ENCODE measurements at regions not wholly inside any gene's neighbourhood (a gene's known extent, or its start where the extent isn't known, plus 50 kb on each side); places are given as distances from the start of the nearest gene placed in this dataset.

GRCh38 chr3:139756529-139757103 lies 78.8 kb upstream of the NMNAT3 start:
- no peak for TF ChIP-seq CTCF (IDR thresholded peaks at IDR 0.05)
- Histone ChIP-seq H3K4me1 (ENCODE audit: insufficient read depth, low read length) (no peaks in the 10 kb centered on the region), H3K36me3 (ENCODE audit: insufficient read depth, low read length) (no peaks in the 10 kb centered on the region), H3K27me3 (ENCODE audit: control insufficient read depth in 1 of 2, insufficient read depth in 2 of 2, low read length in 2 of 2) (no peaks in the 10 kb centered on the region), H3K4me3 (ENCODE audit: low read length) (no peak overlapping the region), H3K9me3 (ENCODE audit: control insufficient read depth in 1 of 2, insufficient read depth in 1 of 2, low read length in 2 of 2) (no peaks in the 10 kb centered on the region), H3K27ac (ENCODE audit: low read depth in 1 of 2, low read length in 2 of 2) (no peak overlapping the region)
- ChIA-PET CTCF (no interaction called here), POLR2A (no interaction called here)
- intact Hi-C loops (cut with DNase I, micrococcal nuclease): no loop called here
- H3K27ac Mint-ChIP-seq: no peak overlapping the region
- H3K36me3 Mint-ChIP-seq (ENCODE audit: low read depth): no peaks in the 10 kb centered on the region
- no peak for DNase-seq
- H3K9me3 Mint-ChIP-seq: no peaks in the 10 kb centered on the region
- no peaks in the 10 kb centered on the region for H3K4me1 Mint-ChIP-seq (ENCODE audit: low read depth)
- H3K27me3 Mint-ChIP-seq: peaks cover 6% of the 10 kb centered on the region
- no peak overlapping the region for H3K4me3 Mint-ChIP-seq
- ATAC-seq (ENCODE audit: poor library complexity): no peak

- Mint-ChIP-seq H3K9me3 (peaks cover 4% of the 10 kb centered on the region), H3K4me1 (ENCODE audit: low read depth) (no peaks in the 10 kb centered on the region), H3K36me3 (ENCODE audit: low read depth) (no peaks in the 10 kb centered on the region), H3K4me3 (no peak overlapping the region), H3K27ac (no peak overlapping the region), H3K27me3 (peaks cover 6% of the 10 kb centered on the region)
- ATAC-seq (ENCODE audit: poor library complexity) (no peak), DNase-seq (no peak)
- H3K4me3 ChIP-seq (ENCODE audit: low read length): no peak overlapping the region
- H3K27me3 ChIP-seq (ENCODE audit: control insufficient read depth in 1 of 2, insufficient read depth in 2 of 2, low read length in 2 of 2): no peaks in the 10 kb centered on the region
- peaks cover 2 to 4% of the 10 kb centered on the region in 2 experiments for H3K9me3 ChIP-seq (ENCODE audit: control insufficient read depth in 1 of 2, insufficient read depth in 1 of 2, low read length in 2 of 2)
- intact Hi-C loops (cut with DNase I, micrococcal nuclease): no loop called here
- no peak overlapping the region for H3K27ac ChIP-seq (ENCODE audit: low read depth in 1 of 2, low read length in 2 of 2)
- no peaks in the 10 kb centered on the region for H3K36me3 ChIP-seq (ENCODE audit: insufficient read depth, low read length)
- ChIA-PET POLR2A (no interaction called here), CTCF (no interaction called here)
- no peak for TF ChIP-seq CTCF (IDR thresholded peaks at IDR 0.05)
- H3K4me1 ChIP-seq (ENCODE audit: insufficient read depth, low read length): no peaks in the 10 kb centered on the region
These were observed 77.8 kb upstream of the NMNAT3 start for GRCh38 chr3:139755551-139755950.

GRCh38 chr3:139751789-139752188 lies 74.0 kb upstream of the NMNAT3 start:
- no peaks in the 10 kb centered on the region for H3K36me3 ChIP-seq (ENCODE audit: insufficient read depth, low read length)
- intact Hi-C loops (cut with DNase I, micrococcal nuclease): no loop called here
- Mint-ChIP-seq H3K27me3 (peaks cover 6% of the 10 kb centered on the region), H3K4me3 (no peak overlapping the region), H3K4me1 (ENCODE audit: low read depth) (no peaks in the 10 kb centered on the region), H3K36me3 (ENCODE audit: low read depth) (no peaks in the 10 kb centered on the region), H3K27ac (no peak overlapping the region), H3K9me3 (peaks cover 13% of the 10 kb centered on the region)
- ATAC-seq (ENCODE audit: poor library complexity) (no peak), DNase-seq (no peak)
- CTCF ChIA-PET: no interaction called here
- H3K4me3 ChIP-seq (ENCODE audit: low read length): no peak overlapping the region
- POLR2A ChIA-PET: no interaction called here
- no peak overlapping the region for H3K27ac ChIP-seq (ENCODE audit: low read depth in 1 of 2, low read length in 2 of 2)
- TF ChIP-seq CTCF (IDR thresholded peaks at IDR 0.05): no peak
- H3K27me3 ChIP-seq (ENCODE audit: control insufficient read depth in 1 of 2, insufficient read depth in 2 of 2, low read length in 2 of 2): no peaks in the 10 kb centered on the region
- no peaks in the 10 kb centered on the region for H3K4me1 ChIP-seq (ENCODE audit: insufficient read depth, low read length)
- H3K9me3 ChIP-seq (ENCODE audit: control insufficient read depth in 1 of 2, insufficient read depth in 1 of 2, low read length in 2 of 2): peaks cover 4 to 14% of the 10 kb centered on the region in 2 experiments
